Neural crest cell (in vitro differentiated cells): ENCODE measurements at regions not wholly inside any gene's neighbourhood (a gene's known extent, or its start where the extent isn't known, plus 50 kb on each side); places are given as distances from the start of the nearest gene placed in this dataset.

Source experiments
- DNase-seq: peaks from one replicate; pipeline ENCODE4 v3.0.0; 2021; ENCODE audit warnings: low read depth, mixed read lengths, low spot score
- H3K27ac Mint-ChIP-seq: one replicate; pipeline ENCODE4 v1.8.0; 2021; ENCODE audit warnings: mild to moderate bottlenecking, mixed read lengths; ENCODE audit not compliant: unreplicated experiment
- H3K27me3 Mint-ChIP-seq: 2 replicates; pipeline ENCODE4 v1.8.0; 2021; ENCODE audit warnings: low read depth, mild to moderate bottlenecking, mixed read lengths
- H3K36me3 Mint-ChIP-seq: 2 replicates; pipeline ENCODE4 v1.8.0; 2021; ENCODE audit warnings: low read depth, mild to moderate bottlenecking, mixed read lengths
- H3K4me1 Mint-ChIP-seq: 2 replicates; pipeline ENCODE4 v1.8.0; 2021; ENCODE audit warnings: mixed read lengths
- H3K4me3 Mint-ChIP-seq: one replicate; pipeline ENCODE4 v1.8.0; 2021; ENCODE audit warnings: mild to moderate bottlenecking, mixed read lengths
- H3K9me3 Mint-ChIP-seq: 2 replicates; pipeline ENCODE4 v1.8.0; 2021; ENCODE audit warnings: mixed read lengths
- TF ChIP-seq, protein P1 (sequence below): fragments of 200-600 bp; sonication (generic); conservative IDR thresholded peaks from 2 replicates; pipeline ENCODE4 v1.5.0; 2021; ENCODE audit warnings: antibody characterized with exemption, mild to moderate bottlenecking

DNA sequence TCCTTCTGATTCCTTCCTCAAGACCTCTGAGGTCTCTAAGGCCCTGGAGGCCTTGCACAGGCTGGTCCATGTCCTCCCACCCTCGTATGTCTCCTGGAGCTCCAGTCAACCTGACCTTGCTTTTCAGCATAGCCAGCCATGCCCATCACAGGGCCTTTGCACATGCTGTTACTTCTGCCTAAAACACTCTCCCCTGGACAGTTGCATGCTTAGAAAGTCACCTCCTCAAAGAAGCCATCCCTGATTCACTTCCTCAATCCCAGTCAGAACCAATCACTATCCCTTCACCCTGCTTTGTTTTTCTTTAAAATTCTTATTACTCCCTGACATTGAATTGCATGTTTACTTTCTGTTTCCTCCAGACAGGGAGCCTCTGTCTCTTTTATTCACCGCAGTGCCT lies 322.1 kb upstream of the CCL2 start:
- Mint-ChIP-seq H3K4me3 (no peak overlapping the region), H3K27ac (no peak overlapping the region), H3K27me3 (peaks cover 8% of the 10 kb centered on the region), H3K9me3 (no peaks in the 10 kb centered on the region), H3K4me1 (peaks cover 15% of the 10 kb centered on the region), H3K36me3 (no peaks in the 10 kb centered on the region)
- TF ChIP-seq, protein P1, sequence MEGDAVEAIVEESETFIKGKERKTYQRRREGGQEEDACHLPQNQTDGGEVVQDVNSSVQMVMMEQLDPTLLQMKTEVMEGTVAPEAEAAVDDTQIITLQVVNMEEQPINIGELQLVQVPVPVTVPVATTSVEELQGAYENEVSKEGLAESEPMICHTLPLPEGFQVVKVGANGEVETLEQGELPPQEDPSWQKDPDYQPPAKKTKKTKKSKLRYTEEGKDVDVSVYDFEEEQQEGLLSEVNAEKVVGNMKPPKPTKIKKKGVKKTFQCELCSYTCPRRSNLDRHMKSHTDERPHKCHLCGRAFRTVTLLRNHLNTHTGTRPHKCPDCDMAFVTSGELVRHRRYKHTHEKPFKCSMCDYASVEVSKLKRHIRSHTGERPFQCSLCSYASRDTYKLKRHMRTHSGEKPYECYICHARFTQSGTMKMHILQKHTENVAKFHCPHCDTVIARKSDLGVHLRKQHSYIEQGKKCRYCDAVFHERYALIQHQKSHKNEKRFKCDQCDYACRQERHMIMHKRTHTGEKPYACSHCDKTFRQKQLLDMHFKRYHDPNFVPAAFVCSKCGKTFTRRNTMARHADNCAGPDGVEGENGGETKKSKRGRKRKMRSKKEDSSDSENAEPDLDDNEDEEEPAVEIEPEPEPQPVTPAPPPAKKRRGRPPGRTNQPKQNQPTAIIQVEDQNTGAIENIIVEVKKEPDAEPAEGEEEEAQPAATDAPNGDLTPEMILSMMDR, result no peak
- no peak for DNase-seq

GRCh38 chr17:33933576-33933975 lies 321.5 kb upstream of the CCL2 start:
- DNase-seq, result no peak
- Mint-ChIP-seq H3K4me3 (no peak overlapping the region), H3K27me3 (peaks cover 8% of the 10 kb centered on the region), H3K27ac (no peak overlapping the region), H3K4me1 (peaks cover 15% of the 10 kb centered on the region), H3K36me3 (no peaks in the 10 kb centered on the region), H3K9me3 (no peaks in the 10 kb centered on the region)
- TF ChIP-seq, protein P1, result no peak

GRCh38 chr17:33934696-33935095 lies 320.4 kb upstream of the CCL2 start:
- H3K9me3 Mint-ChIP-seq, result no peaks in the 10 kb centered on the region
- TF ChIP-seq, protein P1, result no peak
- H3K4me3 Mint-ChIP-seq, result no peak overlapping the region
- H3K36me3 Mint-ChIP-seq, result no peaks in the 10 kb centered on the region
- peaks cover 2% of the 10 kb centered on the region for H3K27me3 Mint-ChIP-seq
- no peak for DNase-seq
- no peak overlapping the region for H3K27ac Mint-ChIP-seq
- H3K4me1 Mint-ChIP-seq, result peaks cover 6% of the 10 kb centered on the region

DNA sequence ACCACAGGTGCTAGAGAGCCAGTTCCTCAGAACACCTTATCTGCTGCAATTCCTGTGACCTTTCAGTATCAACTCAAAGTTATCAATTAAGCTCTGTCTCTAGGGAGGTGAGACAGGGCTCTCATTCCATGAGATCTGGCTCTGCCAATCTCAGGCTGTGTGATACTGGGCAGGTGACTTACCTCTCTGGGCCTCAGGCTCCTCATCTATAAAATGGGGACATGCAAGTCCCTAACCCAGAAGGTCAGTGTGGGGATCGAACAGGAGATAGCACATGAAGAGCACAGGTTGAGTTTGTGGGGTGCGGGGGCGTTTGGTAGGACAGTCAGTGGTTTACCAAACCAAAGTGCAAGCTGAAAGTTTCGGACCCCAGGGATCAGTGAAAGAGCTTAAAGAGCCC lies 319.3 kb upstream of the CCL2 start:
- TF ChIP-seq, protein P1, result no peak
- no peak overlapping the region for H3K4me3 Mint-ChIP-seq
- H3K36me3 Mint-ChIP-seq, result no peaks in the 10 kb centered on the region
- no peaks in the 10 kb centered on the region for H3K9me3 Mint-ChIP-seq
- no peak for DNase-seq
- no peak overlapping the region for H3K27ac Mint-ChIP-seq
- H3K4me1 Mint-ChIP-seq, result peaks cover 5% of the 10 kb centered on the region
- peaks cover 2% of the 10 kb centered on the region for H3K27me3 Mint-ChIP-seq

- Mint-ChIP-seq H3K9me3 (no peaks in the 10 kb centered on the region), H3K4me1 (peaks cover 5% of the 10 kb centered on the region), H3K36me3 (no peaks in the 10 kb centered on the region), H3K4me3 (no peak overlapping the region), H3K27ac (no peak overlapping the region), H3K27me3 (peaks cover 2% of the 10 kb centered on the region)
- DNase-seq, result no peak
- TF ChIP-seq, protein P1, result no peak
Observed at GRCh38 chr17:33936764-33937163, 318.3 kb upstream of the CCL2 start.

DNA sequence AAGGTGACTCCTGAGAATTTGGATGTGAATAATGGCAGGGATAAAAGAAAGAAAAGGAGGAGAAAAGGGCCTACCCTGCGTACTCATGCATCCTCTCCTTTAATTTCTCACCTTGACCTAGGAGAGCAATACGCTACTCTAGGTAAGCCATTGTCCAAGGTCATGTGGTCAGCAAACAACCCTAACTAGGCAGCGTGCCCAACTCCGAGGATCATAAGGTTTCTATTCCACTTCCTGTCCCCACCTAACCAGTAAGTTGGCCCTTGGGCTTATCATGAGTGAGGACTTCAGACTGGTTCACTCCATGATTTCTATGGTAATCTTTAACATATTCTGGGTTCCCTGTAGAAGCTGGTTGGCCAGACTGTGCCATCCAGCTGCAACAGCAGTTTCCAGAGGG lies 315.1 kb upstream of the CCL2 start:
- H3K4me1 Mint-ChIP-seq, result no peaks in the 10 kb centered on the region
- H3K27me3 Mint-ChIP-seq, result peaks cover 5% of the 10 kb centered on the region
- no peak overlapping the region for H3K4me3 Mint-ChIP-seq
- DNase-seq, result no peak
- no peaks in the 10 kb centered on the region for H3K36me3 Mint-ChIP-seq
- H3K27ac Mint-ChIP-seq, result no peak overlapping the region
- H3K9me3 Mint-ChIP-seq, result no peaks in the 10 kb centered on the region
- TF ChIP-seq, protein P1, result no peak
